Osteocyte (in vitro differentiated cells): ENCODE measurements at regions not wholly inside any gene's neighbourhood (a gene's known extent, or its start where the extent isn't known, plus 50 kb on each side); places are given as distances from the start of the nearest gene placed in this dataset.
A peak's percentile ranks its signal among the peaks of the same experiment; 100 is the strongest.

Experiments used
- DNase-seq: peaks from one replicate; pipeline ENCODE4 v3.0.0; 2021; ENCODE audit warnings: mixed read lengths; ENCODE audit not compliant: unreplicated experiment; ENCODE audit errors: extremely low spot score
- H3K27ac Mint-ChIP-seq: one replicate; pipeline ENCODE4 v1.8.0; 2021; ENCODE audit warnings: mild to moderate bottlenecking, mixed read lengths; ENCODE audit not compliant: unreplicated experiment
- H3K27me3 Mint-ChIP-seq: one replicate; pipeline ENCODE4 v1.8.0; 2021; ENCODE audit warnings: mixed read lengths; ENCODE audit not compliant: unreplicated experiment
- H3K36me3 Mint-ChIP-seq: one replicate; pipeline ENCODE4 v1.8.0; 2021; ENCODE audit warnings: mixed read lengths; ENCODE audit not compliant: unreplicated experiment
- H3K4me1 Mint-ChIP-seq: one replicate; pipeline ENCODE4 v1.8.0; 2021; ENCODE audit warnings: mixed read lengths; ENCODE audit not compliant: unreplicated experiment
- H3K4me3 Mint-ChIP-seq: one replicate; pipeline ENCODE4 v1.8.0; 2021; ENCODE audit warnings: mild to moderate bottlenecking, moderate library complexity, mixed read lengths; ENCODE audit not compliant: unreplicated experiment
- H3K9me3 Mint-ChIP-seq: one replicate; pipeline ENCODE4 v1.8.0; 2021; ENCODE audit warnings: mixed read lengths; ENCODE audit not compliant: unreplicated experiment
- CTCF ChIP-seq: fragments of 200-600 bp; sonication (generic); IDR thresholded peaks from 2 replicates; pipeline ENCODE4 v1.5.0; 2021; ENCODE audit warnings: antibody characterized with exemption, mild to moderate bottlenecking, moderate library complexity

GRCh38 chr11:35061516-35062440 lies 77.2 kb upstream of the CD44 start:
- no peak overlapping the region for H3K4me3 Mint-ChIP-seq
- no peak for DNase-seq
- H3K27me3 Mint-ChIP-seq = no peaks in the 10 kb centered on the region
- TF ChIP-seq CTCF = no peak
- H3K36me3 Mint-ChIP-seq = no peaks in the 10 kb centered on the region
- H3K4me1 Mint-ChIP-seq = peaks cover 16% of the 10 kb centered on the region
- peaks cover 3% of the 10 kb centered on the region for H3K9me3 Mint-ChIP-seq
- no peak overlapping the region for H3K27ac Mint-ChIP-seq

- peaks cover 6% of the 10 kb centered on the region for H3K9me3 Mint-ChIP-seq
- no peak overlapping the region for H3K27ac Mint-ChIP-seq
- H3K4me1 Mint-ChIP-seq = peaks cover 6% of the 10 kb centered on the region
- DNase-seq = no peak
- no peaks in the 10 kb centered on the region for H3K36me3 Mint-ChIP-seq
- no peak for TF ChIP-seq CTCF
- H3K4me3 Mint-ChIP-seq = no peak overlapping the region
- H3K27me3 Mint-ChIP-seq = no peaks in the 10 kb centered on the region
Observed at GRCh38 chr11:35063488-35063931, 75.5 kb upstream of the CD44 start.

DNA sequence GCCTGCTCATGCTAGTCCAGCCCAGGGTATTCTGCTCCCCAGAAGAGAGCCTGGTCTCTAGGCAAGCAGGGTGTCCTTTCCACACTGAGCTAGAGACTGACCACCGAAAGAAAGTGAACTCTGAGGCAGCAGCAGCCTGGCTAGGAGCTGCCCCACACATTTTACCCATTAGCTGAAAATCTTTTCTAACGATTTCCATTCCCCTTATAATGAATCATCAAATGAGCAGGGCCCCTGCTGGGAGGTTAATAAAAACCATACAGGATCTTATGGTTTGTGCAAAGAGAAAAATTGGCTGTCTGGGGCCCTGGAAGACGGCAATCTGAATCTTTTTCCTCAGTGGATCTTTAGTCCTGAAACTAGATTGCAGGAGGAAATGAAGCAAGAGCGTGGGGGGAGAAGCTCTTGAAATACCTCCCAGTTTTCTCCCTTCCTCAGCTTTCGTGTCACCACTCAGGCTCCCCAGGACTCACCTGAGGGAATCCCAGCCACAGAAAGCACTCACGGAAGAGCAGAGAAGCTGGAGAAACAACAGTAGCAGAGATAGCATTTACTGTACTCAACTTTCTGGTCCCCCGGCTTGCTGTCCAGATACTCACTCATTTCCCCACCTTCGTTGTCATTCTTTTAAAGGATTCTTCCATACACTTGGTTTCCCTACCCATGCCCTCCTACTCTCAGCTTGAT lies 74.7 kb upstream of the CD44 start:
- H3K4me3 Mint-ChIP-seq = no peak overlapping the region
- no peaks in the 10 kb centered on the region for H3K27me3 Mint-ChIP-seq
- no peaks in the 10 kb centered on the region for H3K36me3 Mint-ChIP-seq
- H3K9me3 Mint-ChIP-seq = peaks cover 6% of the 10 kb centered on the region
- no peak overlapping the region for H3K27ac Mint-ChIP-seq
- TF ChIP-seq CTCF = no peak
- DNase-seq = peak; percentile 86
- H3K4me1 Mint-ChIP-seq = peaks cover 10% of the 10 kb centered on the region

DNA sequence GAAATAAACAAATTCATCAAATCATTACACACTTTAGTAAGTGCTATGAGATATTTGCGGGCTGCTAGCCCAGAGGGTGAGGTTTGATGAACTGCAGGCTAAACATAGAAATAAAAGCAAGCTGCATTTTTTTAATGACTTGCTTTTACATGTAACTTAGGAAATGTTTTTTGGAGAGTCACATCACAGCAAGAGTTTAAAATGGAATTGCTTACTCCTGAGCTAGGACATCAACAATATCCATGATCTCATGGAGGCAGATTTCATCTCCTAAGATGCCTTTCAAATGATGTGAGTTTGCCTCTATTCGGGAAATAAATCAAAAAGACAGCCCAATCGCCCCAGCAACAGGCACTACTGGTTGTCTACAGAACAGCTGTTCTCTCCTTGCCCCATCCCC lies 73.4 kb upstream of the CD44 start:
- no peak for DNase-seq
- no peak for TF ChIP-seq CTCF
- no peaks in the 10 kb centered on the region for H3K27me3 Mint-ChIP-seq
- H3K4me3 Mint-ChIP-seq = no peak overlapping the region
- H3K4me1 Mint-ChIP-seq = peaks cover 10% of the 10 kb centered on the region
- H3K36me3 Mint-ChIP-seq = peaks cover 9% of the 10 kb centered on the region
- peaks cover 19% of the 10 kb centered on the region for H3K9me3 Mint-ChIP-seq
- peak overlapping the region; percentile 1 for H3K27ac Mint-ChIP-seq

GRCh38 chr11:35066030-35066429 lies 72.9 kb upstream of the CD44 start:
- Mint-ChIP-seq H3K36me3 (peaks cover 11% of the 10 kb centered on the region), H3K27ac (no peak overlapping the region), H3K27me3 (no peaks in the 10 kb centered on the region), H3K9me3 (peaks cover 22% of the 10 kb centered on the region), H3K4me1 (peaks cover 10% of the 10 kb centered on the region), H3K4me3 (no peak overlapping the region)
- no peak for TF ChIP-seq CTCF
- DNase-seq = no peak
